Inflammatory macrophage treated with lipopolysaccharide for 1 hour (primary cell): ENCODE measurements at regions not wholly inside any gene's neighbourhood (a gene's known extent, or its start where the extent isn't known, plus 50 kb on each side); places are given as distances from the start of the nearest gene placed in this dataset.

ENCODE experiments used
- DNase-seq, 2 donors: peaks; one replicate each; pipeline ENCODE4 v3.0.0-alpha.2; 2020 to 2022

DNA sequence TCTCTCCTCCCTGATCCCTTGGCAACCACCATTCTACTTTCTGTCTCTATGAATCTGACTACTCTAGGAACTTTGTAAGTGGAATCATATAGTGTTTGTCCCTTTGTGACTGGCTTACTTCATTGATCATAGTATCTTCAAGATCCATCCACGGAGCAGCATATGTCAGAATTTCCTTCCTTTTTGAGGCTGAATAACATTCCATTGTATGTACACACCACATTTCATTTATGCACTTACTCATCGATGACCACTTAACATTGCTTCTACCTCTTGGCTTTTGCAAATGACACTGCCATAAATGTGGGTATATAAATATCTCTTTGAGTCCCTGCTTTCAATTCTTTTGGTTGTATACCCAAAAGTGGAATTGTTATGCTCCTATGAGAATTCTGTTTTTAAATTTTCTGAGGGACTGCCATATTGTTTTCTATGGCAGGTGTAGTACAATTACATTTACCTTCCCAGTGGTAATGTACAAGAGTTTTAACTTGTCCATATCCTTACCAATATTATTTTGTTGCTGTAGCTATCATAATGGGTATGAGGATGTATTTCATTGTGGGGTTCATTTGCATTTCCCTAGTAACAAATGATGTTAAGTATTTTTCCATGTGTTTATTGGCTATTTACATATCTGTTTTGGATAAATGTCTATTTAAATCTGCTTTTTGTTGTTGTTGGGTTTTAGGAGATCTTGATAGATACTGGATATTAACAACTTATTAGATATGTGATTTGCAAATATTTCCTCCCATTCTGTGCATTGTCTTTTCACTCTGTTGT lies 466.1 kb downstream of the C4orf33 start:
- no peak for DNase-seq

DNA sequence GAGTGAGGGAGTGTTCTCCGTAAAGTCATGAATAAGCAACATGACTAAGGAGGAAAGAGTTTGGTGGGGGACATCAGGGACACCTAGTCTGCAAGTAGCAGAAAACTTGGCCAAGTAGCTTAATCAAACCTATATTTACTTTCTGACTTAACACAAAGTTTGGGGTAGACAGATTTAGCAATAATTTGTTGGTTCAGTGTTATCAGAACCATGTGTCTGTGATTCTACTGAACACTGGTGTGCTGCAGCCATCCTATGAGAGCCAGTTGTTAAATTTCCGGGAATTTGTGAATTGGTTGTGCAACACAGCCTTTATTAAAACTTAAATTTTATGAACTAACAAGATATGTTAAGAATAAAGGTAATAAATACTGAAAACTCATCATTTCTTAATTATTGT lies 469.3 kb downstream of the C4orf33 start:
- no peak for DNase-seq

DNA sequence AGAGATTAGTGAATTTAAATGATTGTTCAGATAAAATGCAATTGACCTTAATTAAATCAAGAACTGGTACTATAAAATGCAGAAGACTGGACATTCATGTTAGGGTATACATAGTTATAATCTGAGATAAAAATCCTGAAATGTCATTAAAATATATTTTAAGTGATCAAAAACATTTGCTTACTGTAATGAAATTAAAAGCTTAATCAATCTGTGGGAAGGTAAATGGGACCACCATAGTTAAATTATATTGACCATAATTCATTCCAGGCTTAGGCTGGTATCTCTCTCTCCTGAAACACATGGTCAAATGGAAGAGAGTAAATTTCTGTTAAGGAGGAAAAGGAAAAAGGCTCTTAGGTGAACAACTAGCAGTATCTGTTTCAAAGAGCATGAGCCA lies 474.4 kb downstream of the C4orf33 start:
- DNase-seq, result no peak

DNA sequence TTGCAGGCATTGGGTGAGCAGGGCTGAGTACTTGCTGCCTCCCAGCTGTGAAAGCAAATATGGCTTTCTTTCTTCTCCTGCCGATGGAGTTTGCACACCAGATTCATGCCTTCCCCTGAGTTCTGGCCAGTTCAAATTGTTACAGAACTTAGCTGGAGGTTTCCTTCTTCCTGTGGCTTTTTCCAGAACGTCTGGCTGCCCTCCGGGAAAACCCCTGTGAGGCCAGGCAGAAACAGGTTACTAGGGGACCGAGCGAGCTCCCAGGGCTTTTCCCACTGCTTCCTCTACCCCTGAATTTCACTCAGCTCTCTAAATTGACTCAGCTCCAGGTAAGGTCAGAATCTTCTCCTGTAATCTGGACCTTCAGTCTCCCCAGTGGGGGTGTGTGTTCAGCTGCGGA lies 482.4 kb downstream of the C4orf33 start:
- no peak for DNase-seq

DNA sequence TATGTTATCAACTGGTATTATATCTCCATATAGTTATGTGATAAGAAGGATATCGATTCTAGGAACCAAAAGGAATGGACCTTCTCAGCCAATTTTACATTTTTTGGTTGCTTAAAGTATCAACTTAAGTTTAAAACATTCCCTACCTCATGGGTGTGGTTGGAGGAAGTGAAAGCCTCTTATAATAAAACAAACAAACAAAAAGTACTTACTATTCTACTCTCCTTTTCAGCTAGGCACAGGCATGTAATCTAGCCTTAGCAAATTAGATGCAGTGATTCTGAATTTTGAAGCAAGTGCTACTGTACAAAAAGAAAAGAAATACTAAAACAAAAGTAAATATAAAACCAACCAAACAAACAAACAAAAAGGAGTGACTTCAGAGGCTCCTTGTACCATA lies 485.4 kb downstream of the C4orf33 start:
- no peak for DNase-seq

DNA sequence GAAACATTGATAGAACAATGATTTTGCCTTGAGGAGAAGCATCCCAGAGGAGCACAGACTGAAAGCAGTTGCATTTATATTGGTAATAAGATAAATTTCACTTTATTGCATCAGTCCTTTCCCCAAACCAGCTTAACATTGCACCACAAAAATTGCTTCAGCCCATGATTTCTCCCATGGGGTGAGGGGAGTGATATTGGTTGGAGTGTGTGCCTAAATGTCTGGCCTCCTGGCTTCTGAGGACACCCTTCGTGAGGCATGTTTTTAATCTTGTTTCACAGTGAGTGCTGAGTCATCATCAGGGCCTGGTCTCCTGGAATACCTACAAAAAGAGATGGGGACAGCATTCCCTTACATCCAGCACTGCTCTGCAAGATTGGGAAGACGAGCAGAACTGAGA lies 487.9 kb downstream of the C4orf33 start:
- peak in 1 of 2 donors; percentile 12 for DNase-seq

DNA sequence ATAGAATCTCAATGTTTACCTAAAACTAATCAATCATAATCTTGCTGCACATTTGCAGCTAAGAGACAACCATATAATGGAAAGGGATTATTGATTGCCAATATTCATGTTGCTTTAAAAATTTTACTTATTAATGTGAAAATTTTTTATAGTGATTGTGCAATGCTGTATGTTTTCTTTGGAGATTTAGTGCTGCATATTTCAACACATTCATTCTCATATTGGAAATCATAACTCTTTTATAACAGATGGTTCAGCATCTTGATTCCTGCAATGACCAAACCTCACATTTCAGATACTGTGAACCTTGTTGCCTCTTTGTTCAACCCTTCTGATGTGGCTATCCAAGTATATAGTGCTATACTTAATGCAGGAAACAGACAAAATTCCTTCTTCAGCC lies 502.6 kb downstream of the C4orf33 start:
- no peak for DNase-seq

DNA sequence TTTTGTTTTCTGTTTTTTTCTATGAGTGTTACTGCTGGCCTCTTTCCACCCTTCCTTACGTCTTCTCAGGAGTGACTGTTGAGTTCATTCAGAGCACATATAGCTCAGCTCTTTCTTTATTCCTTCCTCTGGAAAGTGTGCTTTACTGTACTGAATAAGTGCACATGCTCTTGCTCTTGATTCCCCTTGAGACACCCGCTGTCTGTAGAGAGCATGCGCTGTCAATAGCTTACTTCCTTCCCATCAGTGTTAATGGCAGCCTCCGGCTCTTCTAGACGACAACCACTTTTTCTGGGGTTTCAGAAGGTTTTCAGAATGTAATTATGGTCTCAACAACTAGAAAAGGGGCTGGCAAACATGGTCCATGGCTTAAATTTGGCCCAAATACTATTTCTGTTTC lies 504.9 kb downstream of the C4orf33 start:
- no peak for DNase-seq

DNA sequence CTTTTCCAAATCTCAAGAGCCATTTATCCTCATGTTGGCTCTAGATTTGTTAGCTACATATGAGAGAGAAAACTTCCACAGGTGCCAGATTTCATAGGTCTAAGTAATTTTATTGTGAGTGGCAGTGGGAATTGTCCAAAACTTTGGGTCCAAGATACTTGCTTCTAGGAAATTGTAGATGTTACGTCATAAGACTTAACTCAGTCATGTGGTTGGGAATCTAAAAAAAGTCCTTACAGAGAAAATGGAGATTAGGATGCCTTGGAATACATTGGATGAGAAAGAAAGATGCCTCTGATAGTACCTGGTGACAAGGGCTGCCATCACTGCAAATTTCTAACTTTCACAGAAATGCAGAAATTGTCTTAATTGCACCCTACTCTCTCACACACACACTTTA lies 506.5 kb downstream of the C4orf33 start:
- no peak for DNase-seq

DNA sequence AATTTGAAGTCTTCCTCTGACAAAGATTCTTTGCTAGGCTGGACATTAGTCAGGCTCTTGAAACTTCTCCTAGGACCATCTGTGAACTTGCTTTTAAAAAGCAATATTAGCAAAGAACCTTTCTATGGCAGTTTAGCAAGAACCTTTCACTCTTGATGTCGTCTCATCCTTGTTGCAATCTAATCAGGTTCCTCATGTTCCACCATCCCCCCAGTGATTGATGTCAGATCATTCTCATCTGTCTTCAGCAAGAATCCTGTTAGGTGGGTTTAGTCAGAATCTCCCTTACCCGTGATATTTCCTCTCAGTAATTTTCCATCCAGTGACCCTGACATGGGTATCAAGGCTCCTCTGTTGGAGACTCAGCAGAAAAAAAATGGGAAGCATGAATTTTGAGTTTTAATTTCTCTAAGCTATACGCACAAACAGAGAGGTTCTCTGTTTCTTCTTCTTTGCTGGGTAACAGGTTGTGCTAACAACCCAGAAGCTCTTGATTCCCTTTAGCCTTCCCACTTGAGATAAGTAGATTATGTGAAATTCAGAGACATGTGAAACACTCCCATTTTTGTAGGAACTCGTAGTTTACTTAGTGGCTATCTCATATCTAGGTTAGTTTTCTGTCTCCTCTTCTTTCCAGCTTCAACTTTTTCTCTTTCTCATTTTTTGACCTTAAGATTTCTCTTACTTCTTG lies 507.4 kb downstream of the C4orf33 start:
- peak in 1 of 2 donors; percentile 5 for DNase-seq

DNA sequence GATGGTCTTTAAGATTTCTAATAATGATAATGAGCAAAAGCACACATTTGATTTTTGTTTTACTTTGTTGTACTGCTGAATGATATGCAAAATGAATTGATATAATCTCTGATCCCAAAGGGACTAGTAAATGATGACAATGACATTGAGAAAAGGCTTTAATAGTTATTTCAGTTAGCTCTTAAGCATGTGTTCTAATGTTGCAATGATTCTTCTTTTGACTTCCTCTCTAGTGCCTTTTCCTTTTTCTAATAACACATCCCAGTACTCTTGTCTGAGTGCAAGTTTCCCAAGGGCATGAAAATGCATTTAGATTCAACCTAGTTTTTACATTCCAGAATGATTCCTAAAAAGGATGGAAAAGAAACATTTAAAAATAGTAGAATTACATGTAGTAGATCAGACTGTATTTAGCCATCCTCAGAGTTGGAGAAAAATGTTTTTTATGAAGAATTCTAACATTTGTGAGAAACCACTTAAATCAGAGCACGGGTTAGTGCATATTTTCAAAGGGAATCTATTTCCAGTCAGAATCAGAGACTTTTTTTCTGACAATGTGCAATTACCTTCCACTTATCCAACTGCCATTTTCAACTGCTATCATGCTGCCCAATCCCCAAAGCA lies 508.8 kb downstream of the C4orf33 start:
- DNase-seq, result peak in 1 of 2 donors; percentile 13

DNA sequence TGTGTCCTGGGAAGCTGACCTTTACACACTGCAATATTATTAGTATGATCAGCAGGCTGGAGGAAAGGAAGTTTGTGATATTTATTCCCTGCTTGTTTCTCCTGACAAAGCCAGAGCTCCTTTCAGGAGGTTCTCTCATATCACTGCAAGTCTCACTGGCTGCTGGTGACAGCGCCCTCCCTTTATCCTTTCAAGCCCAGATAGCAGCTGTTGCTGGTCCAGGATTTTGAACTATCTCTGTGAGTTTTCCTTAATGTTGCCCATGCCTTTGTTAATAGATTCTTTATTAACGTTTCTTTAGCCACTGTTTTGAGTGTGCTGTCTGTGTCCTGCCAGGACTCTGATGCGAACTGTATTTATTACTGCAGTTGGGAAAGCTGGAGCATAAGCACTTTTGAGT lies 518.7 kb downstream of the C4orf33 start:
- no peak for DNase-seq

DNA sequence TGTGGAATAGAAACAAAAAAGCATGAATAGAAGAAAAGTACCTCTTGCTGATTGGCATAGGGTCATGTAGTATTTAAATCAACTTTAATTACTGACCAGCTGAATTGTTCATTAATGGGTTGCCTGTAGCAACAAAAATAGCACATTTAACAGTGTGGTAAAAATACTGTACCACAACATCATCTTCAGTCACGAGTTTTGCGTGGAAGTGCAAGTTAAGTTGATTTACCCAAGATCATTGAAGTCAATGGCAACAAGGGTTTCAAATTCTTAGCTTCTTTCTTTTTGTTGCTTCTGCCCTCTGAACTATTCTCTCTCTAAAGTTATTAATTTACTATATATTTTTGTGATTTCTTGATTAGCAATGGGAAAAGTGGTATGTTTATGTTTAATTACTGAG lies 526.6 kb downstream of the C4orf33 start:
- no peak for DNase-seq

DNA sequence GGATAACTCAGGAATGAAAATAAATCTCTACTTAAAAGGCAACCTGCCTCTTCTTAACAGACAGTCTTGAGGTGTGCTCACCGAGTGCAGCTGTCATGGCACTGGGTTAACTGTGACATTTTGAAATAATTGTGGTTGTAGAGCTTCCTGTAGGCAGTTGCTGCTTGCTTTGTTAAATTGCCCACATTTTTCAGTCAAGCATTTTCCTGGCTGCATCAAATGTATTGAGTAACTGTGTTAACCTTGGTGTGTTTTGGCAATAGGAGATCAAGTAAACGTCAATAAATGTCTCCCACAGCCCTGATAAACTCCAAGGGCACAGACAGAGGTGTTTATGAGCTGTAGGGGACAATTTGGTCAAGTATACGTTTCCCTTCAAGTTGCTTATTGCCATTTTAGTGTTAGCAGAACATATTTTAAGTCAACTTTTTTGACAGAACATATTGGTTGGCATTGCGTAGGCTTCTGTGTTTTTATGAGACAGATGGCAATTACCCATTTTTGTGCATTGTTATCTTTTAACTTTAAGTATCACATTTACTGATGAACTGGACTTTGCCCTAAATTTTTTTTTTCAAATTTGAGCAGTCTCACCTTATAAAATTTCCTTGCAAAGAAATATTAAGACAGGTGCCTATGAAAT lies 527.4 kb downstream of the C4orf33 start:
- no peak for DNase-seq

DNA sequence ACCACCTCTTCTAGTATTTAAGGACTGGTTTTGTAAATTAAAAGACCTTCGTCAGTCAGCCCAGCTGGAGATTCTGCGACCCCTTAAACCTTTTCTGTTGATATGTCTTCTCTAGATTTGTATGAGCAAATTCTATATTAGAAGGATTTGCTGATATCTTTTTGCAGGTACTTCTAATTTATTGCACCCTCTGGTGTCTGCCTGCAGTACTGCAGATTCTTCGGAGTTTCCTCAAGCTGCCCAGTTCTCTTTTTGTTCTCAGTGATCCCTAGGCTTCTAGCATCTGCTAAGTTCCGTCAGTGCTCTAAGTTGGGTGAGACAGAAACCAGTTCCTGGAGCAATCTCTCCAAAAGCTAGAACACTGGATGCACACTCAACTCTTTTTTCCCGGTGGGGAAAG lies 545.2 kb downstream of the C4orf33 start:
- DNase-seq, result peak; percentile 39 to 92

DNA sequence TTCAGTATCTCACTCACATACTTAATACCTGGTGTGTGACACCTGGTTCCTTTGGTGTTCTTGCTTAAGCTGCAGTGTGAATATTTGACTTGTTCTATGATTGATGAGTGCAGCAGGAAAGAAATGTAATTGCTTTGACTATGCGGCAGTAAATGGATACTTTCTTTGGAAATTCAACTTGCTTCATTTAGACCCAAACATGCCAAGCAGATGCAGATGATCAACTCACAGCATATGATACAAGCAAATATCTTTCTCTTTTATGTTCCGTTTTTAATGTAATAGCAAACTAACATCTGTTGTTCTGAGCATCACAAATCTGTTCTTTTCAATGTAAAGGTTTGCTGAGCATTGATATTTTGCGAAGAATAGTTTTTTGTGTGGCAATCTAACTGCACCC lies 549.5 kb downstream of the C4orf33 start:
- DNase-seq, result no peak

DNA sequence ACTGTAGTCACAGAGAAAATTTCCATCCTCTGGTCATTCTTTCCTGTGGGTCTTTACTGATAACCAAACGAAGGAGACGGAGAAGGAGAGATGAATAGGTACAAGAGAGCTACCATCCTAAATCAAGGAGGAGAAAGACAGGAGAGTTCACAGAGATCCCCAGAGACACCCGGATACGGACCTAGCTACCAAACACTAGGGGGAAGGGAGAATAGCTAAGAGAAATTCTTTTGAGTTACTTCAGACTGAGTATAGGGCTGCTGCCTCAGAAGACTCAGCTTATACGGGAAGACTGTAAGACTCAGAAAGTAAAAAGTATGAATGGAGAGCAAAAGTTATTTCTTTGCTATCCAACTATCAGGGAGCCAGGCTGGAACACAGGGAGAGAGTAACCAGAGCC lies 572.1 kb downstream of the C4orf33 start:
- no peak for DNase-seq

DNA sequence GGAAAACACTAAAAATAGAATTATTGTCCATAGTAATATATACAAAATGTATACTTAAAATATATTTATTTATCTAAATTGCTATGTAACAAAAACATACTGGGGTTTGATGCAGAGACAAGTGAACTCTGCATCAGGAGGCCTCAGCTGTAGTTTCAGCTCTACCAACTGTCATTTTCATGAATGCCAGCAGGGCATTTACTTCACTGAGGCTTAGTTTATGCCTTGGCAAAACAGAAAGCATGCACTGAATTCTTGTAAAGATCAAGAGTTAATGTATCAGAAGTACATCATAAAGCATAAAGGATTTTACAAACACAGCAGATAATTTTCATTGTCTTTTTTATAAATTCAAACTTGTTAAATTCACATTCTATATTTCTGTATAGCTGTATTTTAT lies 577.0 kb downstream of the C4orf33 start:
- no peak for DNase-seq

DNA sequence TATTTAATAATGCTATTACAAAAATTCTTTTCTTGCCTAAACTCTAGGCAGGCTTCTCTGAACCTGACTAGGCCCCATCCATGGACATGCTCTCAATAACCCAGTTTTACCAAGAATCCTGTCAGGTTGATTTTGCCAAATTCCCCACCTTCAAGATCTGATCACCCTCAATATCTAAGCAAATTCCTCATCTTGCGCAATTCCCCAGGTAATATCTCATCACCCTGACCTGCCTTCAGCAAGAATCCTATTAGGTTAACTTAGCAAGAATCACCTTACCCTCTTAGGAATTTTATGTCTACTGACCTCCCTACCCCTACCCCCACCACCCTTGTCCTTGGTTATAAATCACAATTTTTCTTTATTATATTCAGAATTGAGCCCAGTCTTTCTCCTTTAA lies 579.1 kb downstream of the C4orf33 start:
- DNase-seq, result no peak

DNA sequence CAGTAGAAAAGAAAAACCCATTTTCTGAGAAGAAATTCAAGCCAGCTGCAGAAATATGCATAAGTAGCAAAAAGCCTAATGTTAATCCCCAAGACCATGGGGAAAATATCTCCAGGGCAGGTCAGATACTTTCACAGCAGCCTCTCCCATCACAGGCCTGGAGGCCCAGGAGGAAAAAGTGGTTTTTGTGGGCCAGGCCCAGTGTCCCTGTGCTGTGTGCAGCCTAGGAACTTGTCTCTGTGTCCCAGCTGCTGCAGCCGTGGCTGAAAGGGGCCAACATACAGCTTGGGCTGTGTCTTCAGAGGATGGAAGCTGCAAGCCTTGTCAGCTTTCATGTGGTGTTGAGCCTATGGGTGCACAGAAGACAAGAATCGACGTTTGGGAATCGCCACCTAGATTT lies 581.0 kb downstream of the C4orf33 start:
- no peak for DNase-seq

DNA sequence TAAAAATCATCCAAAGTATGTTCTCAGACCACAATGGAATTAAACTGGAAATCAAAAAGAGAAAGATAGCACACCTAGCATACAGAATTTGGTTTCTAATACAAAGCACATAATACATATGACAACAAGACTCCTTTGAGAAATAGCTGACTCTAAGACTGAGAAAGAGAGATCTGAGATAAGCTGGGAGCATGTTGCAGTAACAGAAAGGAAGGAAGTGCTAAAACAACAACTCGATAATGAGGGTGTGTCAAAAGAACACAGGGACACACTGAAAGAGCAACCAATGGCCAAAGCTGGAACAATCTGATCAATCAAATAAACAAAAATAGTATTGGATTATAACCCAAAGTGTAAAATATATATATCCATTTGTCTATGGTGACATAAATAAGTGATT lies 586.6 kb downstream of the C4orf33 start:
- DNase-seq, result no peak

DNA sequence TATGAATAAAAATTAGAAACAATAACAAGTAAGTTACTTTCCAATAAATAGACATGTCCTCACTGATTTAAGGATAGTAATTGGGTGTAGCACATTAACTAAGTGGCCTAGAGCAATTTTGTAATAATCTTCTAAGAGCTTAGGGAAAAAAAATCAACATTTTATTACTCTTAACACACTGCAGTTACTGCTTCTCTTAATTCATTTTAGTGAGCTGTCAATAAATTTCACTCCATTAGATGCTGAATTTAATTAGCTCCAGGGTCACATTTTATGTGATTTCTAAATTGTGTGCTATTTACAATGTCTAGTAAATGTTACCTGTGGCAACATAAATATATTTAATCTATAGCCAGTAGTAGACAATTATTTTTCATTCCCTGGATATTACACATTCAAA lies 612.0 kb downstream of the C4orf33 start:
- DNase-seq, result no peak

DNA sequence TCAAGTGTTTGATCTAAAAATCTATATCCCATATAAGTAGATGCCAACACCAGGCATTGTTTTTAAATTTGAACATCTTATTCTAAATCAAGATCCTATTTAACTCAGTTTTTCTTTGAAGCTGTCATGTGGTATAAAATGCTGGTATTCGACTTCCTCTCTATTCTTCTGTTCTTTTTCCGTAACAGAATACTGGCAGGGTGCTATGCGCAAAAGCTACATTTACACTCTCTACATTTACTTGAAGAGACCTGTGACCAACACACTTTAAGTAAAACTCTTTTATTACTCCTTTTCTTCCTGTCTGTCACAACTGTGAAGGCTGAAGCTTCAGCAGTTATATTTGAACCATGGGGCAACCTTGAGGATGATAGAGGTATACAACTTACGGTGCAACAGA lies 612.8 kb downstream of the C4orf33 start:
- DNase-seq, result no peak

DNA sequence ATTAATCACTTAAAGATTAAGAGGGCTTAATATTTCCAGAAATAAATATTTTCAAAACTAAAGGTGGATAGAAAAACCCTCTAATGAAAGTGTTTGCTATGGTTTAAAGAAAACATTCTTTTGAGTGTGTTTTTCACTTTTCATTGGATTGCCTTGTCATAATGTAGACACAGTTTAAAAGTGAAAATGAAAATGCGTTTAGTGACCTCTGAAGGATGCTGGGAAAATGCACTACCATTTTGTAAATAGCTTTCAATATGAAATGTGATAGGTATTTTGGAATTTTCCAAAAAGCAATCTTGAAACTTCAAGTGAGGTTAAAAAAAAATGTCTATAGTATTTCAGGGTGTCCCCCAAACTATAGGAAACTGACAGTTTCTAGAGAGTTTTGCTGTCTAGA lies 642.2 kb downstream of the C4orf33 start:
- no peak for DNase-seq
